GM12875 (cell line): ENCODE measurements at regions not wholly inside any gene's neighbourhood (a gene's known extent, or its start where the extent isn't known, plus 50 kb on each side); places are given as distances from the start of the nearest gene placed in this dataset.

Experiments
- H3K4me3 ChIP-seq: one replicate; pipeline ENCODE4 v1.5.1; 2011; ENCODE audit warnings: low read depth, low read length, control low read depth
- CTCF ChIP-seq: IDR thresholded peaks from 2 replicates; pipeline ENCODE4 v1.5.1; 2011; ENCODE audit warnings: low read depth, mild to moderate bottlenecking, control low read depth, inconsistent platforms, low read length, moderate library complexity, borderline replicate concordance; ENCODE audit not compliant: insufficient read depth

- TF ChIP-seq CTCF: no peak
These were observed 75.5 kb upstream of the PLSCR5 start for GRCh38 chr3:146680617-146681016.

GRCh38 chr3:146679995-146680394 lies 74.8 kb upstream of the PLSCR5 start:
- H3K4me3 ChIP-seq: no peak overlapping the region
- TF ChIP-seq CTCF: no peak

More at GRCh38 chr3:146680617-146681016, 75.5 kb upstream of the PLSCR5 start:
- no peak overlapping the region for H3K4me3 ChIP-seq

GRCh38 chr3:146679191-146679590 lies 74.0 kb upstream of the PLSCR5 start:
- H3K4me3 ChIP-seq: no peak overlapping the region
- TF ChIP-seq CTCF: no peak

- H3K4me3 ChIP-seq: no peak overlapping the region
- TF ChIP-seq CTCF: no peak
These were observed 67.8 kb upstream of the PLSCR5 start for GRCh38 chr3:146672941-146673340.

- H3K4me3 ChIP-seq: no peak overlapping the region
- TF ChIP-seq CTCF: no peak
These were observed 59.3 kb upstream of the PLSCR5 start for GRCh38 chr3:146664403-146664802.

GRCh38 chr3:146658841-146659240 lies 53.7 kb upstream of the PLSCR5 start:
- H3K4me3 ChIP-seq: no peak overlapping the region
- TF ChIP-seq CTCF: no peak

GRCh38 chr3:146655333-146655996 lies 50.3 kb upstream of the PLSCR5 start:
- no peak for TF ChIP-seq CTCF
- H3K4me3 ChIP-seq: no peak overlapping the region
